Natural killer cell (primary cell): ENCODE measurements at regions not wholly inside any gene's neighbourhood (a gene's known extent, or its start where the extent isn't known, plus 50 kb on each side); places are given as distances from the start of the nearest gene placed in this dataset.

Source experiments
- ATAC-seq, 3 donors: fragments of 150-1000 bp in 2 of 3; fragments of 200-7000 bp in 1 of 3; cut with Tn5 transposase; 1 replicate in 1 of 3; 2 replicates in 2 of 3; pipeline ENCODE4 v1.10.0; 2021; ENCODE audit warnings: mild to moderate bottlenecking in 2 of 3, moderate library complexity in 2 of 3
- DNase-seq, 2 donors: peaks; one replicate each; pipeline versions ENCODE4 v3.0.0 to v3.0.0-alpha.2; 2013 to 2021; ENCODE audit warnings: mixed read lengths in 1 of 2
- H3K27ac ChIP-seq: one replicate; pipeline ENCODE4 v1.5.1; 2013; ENCODE audit warnings: mild to moderate bottlenecking, low read length
- H3K27me3 ChIP-seq: one replicate; pipeline ENCODE4 v1.6.1; 2013; ENCODE audit warnings: low read length; ENCODE audit not compliant: control insufficient read depth, insufficient read depth
- H3K36me3 ChIP-seq: one replicate; pipeline ENCODE4 v1.6.1; 2013; ENCODE audit warnings: low read length; ENCODE audit not compliant: control insufficient read depth, insufficient read depth
- H3K4me1 ChIP-seq: one replicate; pipeline ENCODE4 v1.6.1; 2013; ENCODE audit warnings: low read length; ENCODE audit not compliant: control insufficient read depth, insufficient read depth
- H3K4me3 ChIP-seq: one replicate; pipeline ENCODE4 v1.5.1; 2013; ENCODE audit warnings: low read length
- H3K9me3 ChIP-seq: one replicate; pipeline ENCODE4 v1.6.1; 2013; ENCODE audit warnings: low read length; ENCODE audit not compliant: control insufficient read depth, insufficient read depth
- H3K27ac Mint-ChIP-seq, 2 donors: one replicate each; pipeline ENCODE4 v1.8.0; 2022; ENCODE audit warnings: mild to moderate bottlenecking in 2 of 2, mixed read lengths in 2 of 2, moderate library complexity in 1 of 2
- H3K27me3 Mint-ChIP-seq, 2 donors: one replicate each; pipeline ENCODE4 v1.8.0; 2022; ENCODE audit warnings: low read depth in 2 of 2, mixed read lengths in 2 of 2
- H3K36me3 Mint-ChIP-seq: one replicate; pipeline ENCODE4 v1.8.0; 2022; ENCODE audit warnings: mixed read lengths
- H3K4me1 Mint-ChIP-seq, 2 donors: one replicate each; pipeline ENCODE4 v1.8.0; 2022; ENCODE audit warnings: mixed read lengths in 2 of 2
- H3K4me3 Mint-ChIP-seq: one replicate; pipeline ENCODE4 v1.8.0; 2022; ENCODE audit warnings: mild to moderate bottlenecking, moderate library complexity, mixed read lengths
- H3K9me3 Mint-ChIP-seq, 2 donors: one replicate each; pipeline ENCODE4 v1.8.0; 2022; ENCODE audit warnings: mixed read lengths in 2 of 2
- WGBS: methylation state at CpG from one replicate; pipeline ENCODE4 v1.1.7; 2013; ENCODE audit warnings: missing lambda C conversion rate; ENCODE audit not compliant: insufficient coverage; 5-methylcytosine and 5-hydroxymethylcytosine counted together
- intact Hi-C: fragments of 100-400 bp; cut with micrococcal nuclease; formaldehyde crosslinking; loops from one replicate; pipeline ENCODE4 v1.14.2; 2022
- TF ChIP-seq, protein P1 (sequence below): fragments of 200-600 bp; IDR thresholded peaks from one replicate; pipeline ENCODE4 v1.8.0; 2022; ENCODE audit warnings: antibody characterized with exemption

DNA sequence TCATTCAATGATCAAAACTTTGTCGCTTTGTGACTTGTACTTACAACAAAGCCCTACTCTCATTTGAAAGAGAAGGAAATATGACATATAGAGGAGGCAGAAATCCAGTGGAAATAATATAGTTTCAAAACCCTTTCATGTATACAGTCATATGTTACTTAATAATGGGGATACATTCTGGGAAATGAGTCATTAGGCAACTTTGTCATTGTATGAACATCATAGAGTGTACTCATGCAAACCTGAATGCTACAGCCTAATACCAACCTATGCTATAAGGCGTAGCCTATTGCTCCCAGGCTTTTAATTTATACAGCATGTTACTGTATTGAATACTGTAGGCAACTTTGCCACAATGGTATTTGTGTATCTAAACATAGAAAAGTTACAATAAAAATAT, 69.0 kb upstream of the SMC2 start:
- H3K36me3 Mint-ChIP-seq = no peaks in the 10 kb centered on the region
- Histone ChIP-seq H3K27me3 (no peaks in the 10 kb centered on the region), H3K36me3 (no peaks in the 10 kb centered on the region), H3K4me3 (no peak overlapping the region), H3K27ac (no peak overlapping the region), H3K9me3 (no peaks in the 10 kb centered on the region), H3K4me1 (no peaks in the 10 kb centered on the region)
- no CpG with 5 or more reads among the region's 2 CpGs for WGBS
- ATAC-seq = no peak
- intact Hi-C loops = no loop called here
- H3K4me3 Mint-ChIP-seq = no peak overlapping the region
- H3K9me3 Mint-ChIP-seq = peaks cover 0 to 15% of the 10 kb centered on the region in 2 donors
- no peaks in the 10 kb centered on the region for H3K27me3 Mint-ChIP-seq
- H3K27ac Mint-ChIP-seq = no peak overlapping the region
- no peak for DNase-seq
- H3K4me1 Mint-ChIP-seq = peaks cover 0 to 21% of the 10 kb centered on the region in 2 donors
- TF ChIP-seq, protein P1, sequence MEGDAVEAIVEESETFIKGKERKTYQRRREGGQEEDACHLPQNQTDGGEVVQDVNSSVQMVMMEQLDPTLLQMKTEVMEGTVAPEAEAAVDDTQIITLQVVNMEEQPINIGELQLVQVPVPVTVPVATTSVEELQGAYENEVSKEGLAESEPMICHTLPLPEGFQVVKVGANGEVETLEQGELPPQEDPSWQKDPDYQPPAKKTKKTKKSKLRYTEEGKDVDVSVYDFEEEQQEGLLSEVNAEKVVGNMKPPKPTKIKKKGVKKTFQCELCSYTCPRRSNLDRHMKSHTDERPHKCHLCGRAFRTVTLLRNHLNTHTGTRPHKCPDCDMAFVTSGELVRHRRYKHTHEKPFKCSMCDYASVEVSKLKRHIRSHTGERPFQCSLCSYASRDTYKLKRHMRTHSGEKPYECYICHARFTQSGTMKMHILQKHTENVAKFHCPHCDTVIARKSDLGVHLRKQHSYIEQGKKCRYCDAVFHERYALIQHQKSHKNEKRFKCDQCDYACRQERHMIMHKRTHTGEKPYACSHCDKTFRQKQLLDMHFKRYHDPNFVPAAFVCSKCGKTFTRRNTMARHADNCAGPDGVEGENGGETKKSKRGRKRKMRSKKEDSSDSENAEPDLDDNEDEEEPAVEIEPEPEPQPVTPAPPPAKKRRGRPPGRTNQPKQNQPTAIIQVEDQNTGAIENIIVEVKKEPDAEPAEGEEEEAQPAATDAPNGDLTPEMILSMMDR = no peak

DNA sequence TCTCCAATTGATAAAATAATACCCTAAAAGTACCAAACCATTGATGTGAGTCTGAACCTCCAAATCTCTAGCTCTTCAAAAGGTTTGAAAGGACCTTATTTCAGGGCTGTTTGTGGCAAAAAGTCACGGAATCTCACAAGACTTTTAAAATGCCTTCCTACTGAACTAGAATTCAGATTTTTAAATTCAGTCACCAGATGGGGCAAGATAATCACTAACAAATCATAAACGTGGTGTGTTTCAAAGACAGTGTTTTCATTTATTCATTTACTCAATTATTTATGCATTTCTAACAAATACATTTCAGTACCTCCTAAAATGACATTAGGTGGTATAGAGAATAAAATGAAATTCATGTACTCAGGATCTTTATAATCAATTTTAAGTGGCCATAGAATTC, 68.2 kb upstream of the SMC2 start:
- TF ChIP-seq, protein P1 = no peak
- no peak for ATAC-seq
- Mint-ChIP-seq H3K4me3 (no peak overlapping the region), H3K36me3 (no peaks in the 10 kb centered on the region), H3K4me1 (peaks cover 0 to 21% of the 10 kb centered on the region in 2 donors), H3K27ac (no peak overlapping the region), H3K9me3 (peaks cover 0 to 11% of the 10 kb centered on the region in 2 donors), H3K27me3 (no peaks in the 10 kb centered on the region)
- Histone ChIP-seq H3K36me3 (no peaks in the 10 kb centered on the region), H3K27me3 (no peaks in the 10 kb centered on the region), H3K9me3 (no peaks in the 10 kb centered on the region), H3K4me3 (no peak overlapping the region), H3K4me1 (no peaks in the 10 kb centered on the region), H3K27ac (no peak overlapping the region)
- peak in 1 of 2 donors; percentile 3 for DNase-seq
- intact Hi-C loops = no loop called here
- 89% methylated on average over 1 of the region's 2 CpGs for WGBS

DNA sequence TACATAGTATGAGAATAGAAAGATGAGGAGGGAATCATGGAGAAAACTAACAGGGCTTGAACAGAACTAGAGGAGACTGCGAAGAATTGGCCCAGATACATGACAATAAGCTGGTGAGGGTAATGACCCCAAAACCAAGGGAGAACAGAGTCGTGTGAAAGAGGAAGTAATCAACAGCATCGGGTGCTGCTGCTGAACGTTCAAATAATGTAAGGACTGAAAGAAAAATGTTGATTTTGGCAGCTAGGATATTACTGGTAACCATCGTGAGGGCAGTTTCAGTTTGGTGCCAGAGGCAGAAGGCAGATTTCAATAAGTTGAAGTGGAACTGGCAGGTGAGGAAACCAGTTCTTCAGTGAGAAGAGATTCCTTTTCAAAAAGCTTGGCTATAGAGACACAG, 66.8 kb upstream of the SMC2 start:
- no peak for ATAC-seq

DNA sequence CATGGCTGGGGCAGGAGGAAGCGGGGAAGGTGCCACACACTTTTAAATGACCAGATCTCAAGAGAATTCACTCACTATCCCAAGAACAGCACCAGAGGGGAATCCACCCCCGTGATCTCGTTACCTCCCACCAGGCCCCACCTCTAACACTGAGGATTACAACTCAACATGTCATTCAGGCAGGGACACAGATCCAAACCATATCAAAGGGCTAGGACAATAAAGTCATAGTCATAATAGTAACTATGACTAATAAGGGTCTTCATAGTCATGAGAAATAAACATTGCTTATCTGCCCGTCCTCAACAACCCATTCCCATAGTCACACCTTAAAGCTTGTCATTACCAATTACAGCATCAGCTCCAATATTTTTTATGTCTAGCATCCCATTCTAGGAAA, 65.3 kb upstream of the SMC2 start:
- H3K27ac ChIP-seq = no peak overlapping the region
- H3K9me3 ChIP-seq = no peaks in the 10 kb centered on the region
- no peak overlapping the region for H3K4me3 ChIP-seq

More for the DNA sequence above, 66.8 kb upstream of the SMC2 start:
- peaks cover 0 to 4% of the 10 kb centered on the region in 2 donors for H3K9me3 Mint-ChIP-seq
- no peaks in the 10 kb centered on the region for H3K9me3 ChIP-seq
- no peaks in the 10 kb centered on the region for H3K36me3 ChIP-seq
- WGBS = 15% methylated on average over 5 of the region's 5 CpGs
- H3K27ac ChIP-seq = no peak overlapping the region
- no peak overlapping the region for H3K27ac Mint-ChIP-seq
- no peaks in the 10 kb centered on the region for H3K27me3 Mint-ChIP-seq
- no peak overlapping the region for H3K4me3 Mint-ChIP-seq
- no peaks in the 10 kb centered on the region for H3K27me3 ChIP-seq
- TF ChIP-seq, protein P1 = no peak
- no peak for DNase-seq
- no peaks in the 10 kb centered on the region for H3K4me1 ChIP-seq
- intact Hi-C loops = no loop called here
- peaks cover 0 to 21% of the 10 kb centered on the region in 2 donors for H3K4me1 Mint-ChIP-seq
- no peaks in the 10 kb centered on the region for H3K36me3 Mint-ChIP-seq
- H3K4me3 ChIP-seq = no peak overlapping the region

More for the DNA sequence above, 65.3 kb upstream of the SMC2 start:
- Histone ChIP-seq H3K36me3 (no peaks in the 10 kb centered on the region), H3K4me1 (no peaks in the 10 kb centered on the region), H3K27me3 (no peaks in the 10 kb centered on the region)
- no peak overlapping the region for H3K27ac Mint-ChIP-seq
- DNase-seq (no peak), ATAC-seq (no peak)
- H3K9me3 Mint-ChIP-seq = peaks cover 0 to 4% of the 10 kb centered on the region in 2 donors
- WGBS = 71% methylated on average over 4 of the region's 4 CpGs
- TF ChIP-seq, protein P1 = no peak
- no peaks in the 10 kb centered on the region for H3K36me3 Mint-ChIP-seq
- H3K4me3 Mint-ChIP-seq = no peak overlapping the region
- H3K4me1 Mint-ChIP-seq = peaks cover 0 to 21% of the 10 kb centered on the region in 2 donors
- H3K27me3 Mint-ChIP-seq = no peaks in the 10 kb centered on the region
- intact Hi-C loops = loop anchor here (1.0 kb wide), 1 partner anchor 24 kb away; no protein-coding TSS in a partner anchor
